HG03103 (cell line): ENCODE measurements at regions not wholly inside any gene's neighbourhood (a gene's known extent, or its start where the extent isn't known, plus 50 kb on each side); places are given as distances from the start of the nearest gene placed in this dataset.

Experiments used
- ATAC-seq: cut with Tn5 transposase; IDR thresholded peaks from one replicate; pipeline ENCODE4 v1.9.1; 2021; ENCODE audit warnings: low read depth; ENCODE audit not compliant: unreplicated experiment

DNA sequence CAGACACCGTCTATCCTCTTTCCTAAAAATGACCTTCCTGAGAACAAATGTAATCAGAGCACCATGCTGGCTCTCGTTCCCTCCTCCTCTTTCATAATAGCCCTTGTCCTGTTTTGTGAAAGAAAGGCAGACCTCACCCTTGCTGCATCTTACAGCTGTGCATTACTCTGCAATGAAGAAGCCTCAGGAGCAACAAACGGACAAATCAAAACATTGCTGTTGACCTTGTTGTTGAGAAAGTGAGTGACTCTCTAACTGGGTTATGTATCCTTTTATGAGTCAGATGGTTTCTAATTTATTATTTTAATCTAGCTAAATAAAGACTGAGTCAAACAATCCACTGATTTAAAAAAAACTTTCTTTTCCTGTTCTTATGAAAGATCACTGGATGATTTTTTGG, 180.9 kb downstream of the RPS29 start:
- no peak for ATAC-seq

DNA sequence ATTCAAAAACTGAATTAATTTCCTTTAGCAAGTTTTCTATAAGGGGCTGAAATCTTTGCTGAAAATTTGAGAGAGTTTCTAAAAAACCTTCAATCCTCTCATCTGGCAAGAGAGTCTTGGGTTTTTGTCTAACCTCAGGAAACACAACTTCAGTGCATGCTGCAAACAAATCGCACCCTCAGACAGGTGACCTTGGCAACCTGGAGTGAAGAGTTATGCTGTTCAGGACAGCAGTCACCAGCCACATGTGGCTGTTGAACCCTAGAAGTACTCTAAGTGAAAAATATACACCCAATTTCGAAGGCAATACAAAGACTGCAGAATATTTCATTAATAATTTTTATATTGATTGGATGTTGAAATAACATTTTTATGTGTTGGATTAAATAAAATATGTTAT, 184.8 kb downstream of the RPS29 start:
- ATAC-seq: no peak

DNA sequence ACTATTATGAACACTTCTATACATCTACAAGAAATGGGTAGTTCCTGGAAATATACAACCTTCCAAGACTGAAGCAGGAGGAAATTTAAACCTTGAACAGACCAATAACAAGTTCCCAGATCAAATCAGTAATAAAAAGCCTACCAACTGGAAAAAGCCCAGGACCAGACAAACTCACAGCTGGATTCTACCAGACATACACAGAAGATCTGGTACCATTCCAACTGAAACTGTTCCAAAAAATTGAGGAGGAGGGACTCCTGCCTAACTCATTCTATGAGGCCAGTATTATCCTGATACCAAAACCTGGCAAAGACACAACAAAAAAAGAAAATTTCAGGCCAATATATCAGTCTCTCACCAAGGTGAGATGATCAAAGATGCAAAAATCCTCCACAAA, 189.4 kb downstream of the RPS29 start:
- no peak for ATAC-seq

DNA sequence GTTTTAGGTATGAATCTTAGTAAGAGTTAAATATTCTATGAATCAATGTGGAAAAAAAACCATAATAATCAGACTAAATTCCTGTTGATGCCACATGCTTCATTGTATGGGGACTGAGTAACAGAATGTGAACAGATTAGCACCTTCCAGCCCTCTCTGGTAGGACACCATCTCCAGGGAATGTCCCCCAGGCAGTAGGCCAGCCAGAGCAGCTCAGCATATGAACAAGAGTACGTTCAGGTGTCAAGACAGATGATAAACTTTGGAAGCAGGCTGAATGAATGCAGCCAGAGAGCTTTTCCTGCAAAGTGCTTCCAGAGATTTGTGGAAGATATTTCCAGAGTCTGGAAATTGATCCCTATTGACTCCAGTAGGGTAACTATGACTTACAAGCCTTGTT, 204.4 kb downstream of the RPS29 start:
- ATAC-seq: no peak

DNA sequence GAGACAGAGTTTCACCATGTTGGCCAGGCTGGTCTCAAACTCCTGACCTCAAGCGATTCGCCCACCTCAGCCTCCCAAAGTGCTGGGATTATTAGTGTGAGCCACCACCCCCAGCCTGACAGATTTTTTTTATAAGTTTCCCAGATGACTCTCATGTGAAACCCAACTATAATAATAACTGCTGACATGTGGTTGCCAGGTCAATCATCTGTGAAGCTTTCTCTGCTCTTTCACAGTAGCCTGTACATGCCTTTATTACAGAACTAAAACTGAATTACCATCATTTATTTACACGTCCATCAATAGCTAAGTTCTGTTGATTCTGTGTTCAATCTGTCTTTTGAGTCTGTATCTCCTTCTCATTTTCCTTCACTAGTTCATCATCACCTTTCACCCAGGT, 218.5 kb downstream of the RPS29 start:
- ATAC-seq: no peak

DNA sequence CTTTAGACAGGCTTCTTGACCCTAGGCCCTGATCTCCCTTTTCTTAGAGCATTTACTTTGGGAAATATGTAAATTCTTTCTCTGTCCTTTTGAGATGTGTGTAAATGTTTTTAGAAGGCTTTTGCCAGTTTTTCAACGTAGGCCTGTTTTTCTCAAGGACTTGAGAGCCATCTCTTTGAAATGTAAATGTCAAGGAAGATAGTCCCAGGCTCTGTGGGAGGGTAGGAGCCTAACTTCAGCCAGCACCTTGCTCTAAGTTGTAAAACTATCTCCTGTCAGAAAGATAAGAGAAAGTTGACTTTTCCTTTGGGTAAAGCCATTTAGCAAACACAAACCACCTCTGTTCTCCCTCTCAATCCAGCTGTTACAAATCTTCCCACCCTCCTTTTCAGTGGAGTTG, 219.8 kb downstream of the RPS29 start:
- no peak for ATAC-seq

DNA sequence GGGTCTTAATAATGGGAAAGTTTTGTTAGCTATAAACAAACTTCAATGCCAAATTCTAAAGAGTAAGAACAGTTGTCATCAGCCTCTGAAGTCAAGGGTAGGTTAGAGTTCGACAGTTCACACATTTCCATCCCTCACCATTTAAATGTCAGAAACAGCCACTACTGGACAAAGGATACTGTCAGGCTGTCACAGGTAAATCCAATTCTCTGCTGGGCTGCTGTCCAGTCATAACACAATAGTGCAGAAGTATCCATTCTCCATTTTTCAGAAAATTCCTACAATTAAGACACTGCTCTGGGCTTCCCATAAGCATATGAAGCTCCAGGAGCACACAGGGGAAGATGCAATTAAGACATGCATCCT, 221.4 kb downstream of the RPS29 start:
- no peak for ATAC-seq

DNA sequence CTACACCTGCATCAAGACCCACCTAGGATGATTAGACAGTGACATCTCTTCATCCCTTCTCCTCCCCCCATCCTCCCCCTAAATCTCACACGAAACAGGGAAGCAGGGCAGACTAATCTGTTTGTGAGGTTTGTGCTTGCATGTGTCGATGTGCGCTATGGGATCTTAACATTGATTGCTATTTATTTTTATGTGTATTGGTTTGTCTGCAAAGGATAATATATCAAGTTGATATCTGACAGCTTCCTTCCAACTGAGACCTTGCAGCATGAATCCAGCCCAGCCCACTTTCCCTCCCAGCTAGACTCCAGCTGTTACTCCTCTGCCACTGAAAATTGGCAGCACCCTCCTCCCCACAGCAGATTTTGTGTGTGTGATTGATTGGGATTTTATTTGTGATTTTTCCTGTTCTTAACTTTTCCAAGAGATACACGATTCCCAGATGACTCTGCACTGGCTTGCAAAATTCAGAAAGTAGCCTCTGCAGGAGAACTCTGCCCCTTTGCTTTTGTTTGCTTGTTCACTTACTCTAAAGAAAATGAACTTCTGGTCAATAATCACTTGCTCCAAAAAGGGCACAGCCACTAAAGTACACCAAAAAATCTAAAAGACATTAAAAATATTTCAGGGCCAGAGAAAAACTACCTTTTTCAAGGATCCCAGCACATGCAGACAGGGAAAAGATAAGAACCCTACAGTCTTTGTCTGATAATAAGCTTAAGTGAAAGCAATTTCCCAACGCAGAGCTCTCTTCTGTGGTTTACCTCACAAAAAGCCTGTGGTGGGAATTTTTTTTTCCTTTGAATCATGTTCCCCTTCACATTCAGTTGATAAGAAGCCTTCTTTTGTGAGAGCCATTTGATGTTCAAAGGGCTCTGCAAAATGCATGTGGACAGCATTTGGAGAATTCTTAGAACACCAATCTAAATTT, 222.1 kb downstream of the RPS29 start:
- ATAC-seq: no peak

DNA sequence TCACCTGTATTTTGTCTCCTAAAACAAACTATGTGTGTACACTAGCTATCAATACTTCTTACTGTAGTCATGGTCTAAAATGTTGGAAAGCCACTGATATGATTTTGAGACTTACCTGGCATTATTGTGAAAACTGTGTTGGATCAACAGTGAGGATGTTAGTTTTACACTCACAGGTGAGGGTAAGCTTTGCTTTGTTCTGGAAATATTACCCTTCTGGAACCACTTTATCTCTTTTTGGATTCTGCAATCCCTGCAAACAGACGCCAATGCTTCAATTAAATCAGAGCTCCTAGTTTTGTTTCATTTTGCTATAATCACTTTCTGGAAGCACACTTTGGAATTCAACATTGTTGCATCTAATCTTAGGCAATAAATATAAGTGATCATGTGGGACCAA, 223.3 kb downstream of the RPS29 start:
- no peak for ATAC-seq

DNA sequence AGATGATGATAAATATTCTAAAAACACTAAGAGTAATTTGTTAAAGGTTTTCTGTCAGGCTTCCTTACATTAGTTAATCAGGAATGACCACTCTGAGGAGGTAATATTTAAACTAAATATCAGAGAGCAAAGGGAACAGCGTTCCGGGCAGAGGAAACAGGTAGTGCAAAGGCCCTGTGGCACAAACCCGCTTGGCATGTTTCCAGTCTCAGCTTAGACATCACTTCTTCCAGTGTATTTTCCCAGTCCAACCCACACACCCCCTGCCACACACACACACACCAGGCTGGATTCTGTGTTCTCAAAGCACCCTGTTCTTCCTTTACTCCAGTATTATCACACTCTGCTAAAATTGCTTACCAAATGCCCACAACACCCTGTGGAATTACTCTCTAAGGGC, 247.1 kb downstream of the RPS29 start:
- ATAC-seq: no peak

DNA sequence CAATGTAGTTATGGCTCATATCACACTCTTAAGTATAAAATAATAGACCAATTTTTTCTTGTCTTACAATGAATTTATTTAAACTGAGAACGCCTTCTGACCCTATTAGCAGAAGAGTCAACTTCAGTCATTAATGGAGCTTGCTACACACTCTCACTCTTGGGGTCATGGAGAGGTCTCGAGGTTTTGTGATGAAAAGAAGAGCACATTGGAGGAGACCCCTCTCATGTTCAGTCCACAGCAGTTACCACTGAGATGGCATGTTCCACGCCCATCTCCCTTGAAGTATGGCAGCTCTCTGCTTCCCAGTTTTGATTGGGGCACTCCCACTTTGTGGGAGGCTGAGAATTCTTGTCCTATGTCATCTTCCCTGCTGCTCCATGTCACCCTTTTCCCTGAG, 266.4 kb downstream of the RPS29 start:
- no peak for ATAC-seq

DNA sequence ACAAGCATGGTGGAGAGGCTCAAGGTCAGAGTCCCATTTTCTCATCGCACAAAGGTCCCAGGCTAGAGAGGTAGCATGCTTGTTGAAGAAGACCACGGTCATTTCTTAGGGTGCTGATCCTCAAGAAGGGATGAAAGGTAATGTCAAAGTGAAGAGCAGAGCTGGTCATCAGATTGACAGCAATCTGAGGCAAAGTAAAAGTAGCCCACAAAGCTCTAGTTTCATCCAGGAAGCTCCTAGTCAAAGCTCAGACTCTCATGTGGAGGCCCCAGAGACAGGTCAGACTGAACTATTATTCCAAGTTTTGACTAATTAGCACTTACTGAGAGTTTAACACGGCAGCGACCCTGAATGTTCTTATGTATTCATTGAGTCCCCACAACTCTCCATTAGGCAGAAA, 270.6 kb downstream of the RPS29 start:
- no peak for ATAC-seq

DNA sequence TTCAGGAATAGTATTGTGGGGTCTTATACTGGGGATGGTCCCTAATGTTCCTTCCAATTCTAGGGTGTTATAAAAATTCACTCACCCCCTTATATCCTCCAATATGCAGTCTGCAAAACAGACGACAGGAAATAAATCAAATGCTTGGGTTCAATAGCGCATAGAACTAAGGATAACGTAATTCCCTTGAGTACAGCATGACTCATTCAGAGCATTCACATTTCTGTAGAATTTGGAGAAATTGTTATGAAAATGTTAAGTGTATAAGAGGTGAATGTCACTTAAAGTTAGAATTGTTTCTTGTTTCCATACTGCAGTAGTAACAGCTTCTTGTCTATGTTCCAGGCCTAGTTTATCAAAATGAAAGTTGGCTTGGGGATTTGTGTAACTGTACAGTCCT, 271.4 kb downstream of the RPS29 start:
- no peak for ATAC-seq

DNA sequence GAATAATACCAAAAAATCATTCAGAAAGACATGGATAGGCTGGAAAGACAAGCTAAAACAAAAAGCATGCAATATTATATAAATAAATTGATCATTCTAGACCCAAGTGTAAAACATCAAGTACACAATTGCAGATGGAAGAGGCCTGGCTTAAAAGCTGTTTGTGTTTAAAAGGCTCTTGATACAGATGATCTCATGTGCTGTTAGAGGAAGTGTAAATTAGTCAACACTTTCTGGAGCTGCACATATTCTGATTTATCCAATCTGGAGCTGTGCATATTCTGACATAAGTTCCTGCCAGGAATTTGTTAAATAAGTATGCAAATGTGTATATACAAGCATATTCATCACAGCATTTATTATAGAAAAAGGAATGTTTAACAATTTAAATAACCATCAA, 273.1 kb downstream of the RPS29 start:
- ATAC-seq: no peak

DNA sequence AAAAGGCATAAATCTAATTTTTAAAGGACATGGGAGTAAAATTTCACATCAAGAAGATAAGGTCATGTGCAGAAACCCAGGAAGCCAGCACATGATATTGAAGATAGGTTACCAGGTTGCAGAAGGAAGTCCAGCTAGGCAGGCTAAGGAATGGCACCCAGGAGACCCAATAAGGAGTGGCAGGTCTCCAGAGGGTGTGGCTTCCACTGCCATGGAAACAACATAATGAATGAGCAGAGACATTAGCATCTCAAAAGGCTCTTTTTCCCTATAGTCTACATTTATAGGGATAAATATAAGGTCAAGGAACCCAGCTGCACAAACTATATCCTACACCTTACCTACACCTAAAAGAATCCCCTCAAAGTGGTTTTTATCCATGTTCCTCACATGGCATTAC, 275.9 kb downstream of the RPS29 start:
- ATAC-seq: no peak

DNA sequence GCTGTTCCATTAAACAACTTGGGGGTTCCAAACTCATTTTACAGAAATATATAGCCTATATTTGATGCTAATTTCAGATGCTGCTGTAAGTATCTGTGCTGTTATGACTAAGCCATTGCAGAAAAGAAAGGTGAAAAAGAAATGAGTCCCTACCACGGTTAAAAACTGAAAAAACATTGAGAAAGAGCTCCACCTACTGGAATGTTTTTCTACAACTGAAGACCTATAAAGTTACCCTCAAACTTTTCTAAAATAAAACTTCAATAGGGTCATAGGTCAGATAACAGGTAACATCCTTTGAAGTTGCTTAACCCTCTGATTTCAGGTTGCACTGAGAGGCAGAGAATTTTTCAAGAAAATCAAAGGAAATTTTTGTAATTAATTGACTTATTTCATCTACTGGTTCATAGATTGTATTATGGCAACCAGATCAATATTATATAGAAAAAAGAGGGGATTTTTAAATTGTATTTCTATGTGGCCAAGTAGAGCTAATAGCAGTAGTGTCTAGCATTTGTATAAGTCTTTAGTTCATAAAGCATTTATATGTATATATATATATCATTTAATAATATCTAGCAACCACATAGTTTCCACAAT, 279.9 kb downstream of the RPS29 start:
- peak; percentile 82 for ATAC-seq

DNA sequence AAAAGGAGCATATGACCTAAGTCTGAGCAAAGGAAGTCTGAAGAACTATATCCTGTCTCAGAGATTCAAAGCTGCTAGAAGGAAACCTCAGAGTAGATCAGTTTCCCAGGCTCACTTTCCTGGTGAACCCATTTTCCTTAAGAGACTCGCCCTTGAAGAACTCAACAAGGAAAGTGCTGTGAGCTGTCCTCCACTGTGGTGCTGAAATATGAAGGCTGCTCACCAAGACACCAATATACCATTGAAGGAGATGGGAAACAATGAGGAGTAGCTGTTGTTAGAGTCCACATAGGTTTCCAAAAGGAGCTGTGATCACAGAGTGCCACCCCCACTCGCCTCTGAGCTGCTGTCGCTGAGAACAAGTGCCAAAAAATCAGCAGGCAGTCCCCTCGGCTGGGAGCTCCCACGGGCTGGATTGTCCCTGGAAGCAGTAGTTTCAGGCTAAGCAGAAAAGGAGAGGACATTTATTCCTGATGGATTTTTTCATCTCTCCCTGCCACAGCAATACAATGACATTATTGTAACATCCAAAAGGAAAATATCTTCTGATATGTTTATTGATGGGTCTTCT, 282.1 kb downstream of the RPS29 start:
- no peak for ATAC-seq

DNA sequence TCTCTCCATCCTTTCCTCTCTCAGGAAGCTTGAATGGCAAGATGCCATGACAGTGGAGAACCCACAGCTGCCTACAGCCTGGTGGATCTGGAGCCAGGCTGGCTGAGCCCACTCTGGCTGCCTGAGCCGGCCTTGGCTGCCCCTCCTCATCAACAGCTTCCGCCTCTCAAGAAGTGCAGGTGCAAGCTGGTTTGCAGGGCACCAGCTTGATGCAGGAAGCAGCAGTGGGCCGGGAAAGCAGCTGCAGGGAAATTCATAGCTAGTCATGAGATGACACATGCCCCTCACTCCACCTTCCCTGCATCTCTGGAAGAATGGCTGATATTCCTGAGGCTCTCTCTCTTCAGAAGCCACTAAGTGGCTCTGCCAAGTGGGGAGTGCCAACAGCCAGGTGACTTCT, 289.1 kb downstream of the RPS29 start:
- ATAC-seq: no peak

DNA sequence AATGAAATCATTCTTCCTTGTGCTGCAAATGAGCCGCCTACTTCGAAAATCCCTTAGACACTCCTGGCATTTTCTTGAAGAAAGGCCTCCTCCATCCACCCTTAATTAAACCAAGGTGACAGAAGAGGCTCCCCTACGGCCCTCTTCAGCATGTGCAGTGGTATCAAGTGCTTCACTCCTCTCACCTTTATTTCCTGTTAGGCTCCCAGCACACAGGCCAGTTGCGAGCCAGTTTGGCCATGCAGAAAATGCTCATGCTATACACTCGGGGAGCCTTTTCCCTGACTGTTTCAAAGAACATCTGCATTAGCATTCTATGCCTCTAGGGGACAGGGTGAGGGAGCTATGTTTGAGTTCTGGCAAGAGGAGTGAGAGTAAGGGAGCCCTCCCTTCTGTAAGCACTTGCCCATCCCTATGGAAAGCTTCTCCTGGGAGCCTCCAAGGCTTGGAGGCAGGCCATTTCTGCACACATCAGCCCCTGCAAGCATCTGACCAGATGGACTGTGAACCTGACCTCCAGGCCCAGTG, 291.5 kb downstream of the RPS29 start:
- ATAC-seq: no peak

DNA sequence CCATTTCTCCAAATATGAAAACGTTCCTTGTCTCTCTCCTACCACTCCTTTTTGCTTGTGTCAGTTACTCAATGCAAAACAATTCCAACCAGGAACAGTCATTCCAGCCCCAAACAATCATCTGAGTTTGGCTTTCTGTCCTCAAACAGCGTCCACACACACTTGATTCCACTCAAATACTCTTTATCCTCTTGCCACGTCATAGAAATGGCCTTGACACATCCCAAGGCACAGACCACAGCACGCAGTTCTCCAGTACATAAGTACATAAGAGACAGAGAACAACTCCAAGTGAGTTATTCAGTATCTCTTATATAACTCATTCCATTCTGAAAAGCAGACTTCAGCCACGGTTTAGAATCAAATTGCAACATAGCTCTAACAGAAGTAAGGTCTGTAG, 299.2 kb downstream of the RPS29 start:
- ATAC-seq: no peak

DNA sequence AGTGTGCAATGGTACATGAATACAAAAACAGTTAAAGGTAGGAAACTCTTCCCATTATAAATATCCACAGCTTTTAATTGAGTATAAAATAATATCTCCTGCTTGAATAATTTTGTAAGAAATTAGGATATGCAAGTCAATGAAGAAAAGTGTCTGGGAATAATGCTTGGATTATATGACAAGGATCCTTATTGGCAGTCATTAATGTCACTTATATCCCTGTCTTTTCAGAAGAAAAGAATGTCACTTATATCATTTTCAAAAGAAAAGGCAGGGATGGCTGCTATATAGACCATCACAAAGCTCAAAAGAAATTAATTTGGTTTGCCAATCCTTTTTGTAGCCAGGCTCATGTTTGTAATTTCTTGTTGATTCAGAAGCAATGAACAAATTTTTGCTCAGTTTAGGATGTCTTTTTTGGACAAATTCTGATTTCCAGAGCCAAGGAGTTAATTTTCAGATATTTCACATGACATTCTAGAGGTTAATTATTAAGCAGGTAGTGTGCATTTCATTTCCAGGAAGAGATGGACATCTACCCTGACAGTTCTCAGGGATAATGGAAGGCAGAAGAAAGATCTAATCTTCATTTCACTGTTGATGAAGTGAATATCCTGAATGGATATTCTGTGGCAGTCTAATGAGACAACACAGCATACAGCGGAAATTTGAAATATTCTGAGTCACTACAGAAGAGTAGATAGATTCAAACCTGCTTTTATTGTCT, 299.8 kb downstream of the RPS29 start:
- no peak for ATAC-seq
